COLO668 (cell line): ENCODE measurements at regions not wholly inside any gene's neighbourhood (a gene's known extent, or its start where the extent isn't known, plus 50 kb on each side); places are given as distances from the start of the nearest gene placed in this dataset.

Experiments used
- DNase-seq: peaks from one replicate; lab custom pipeline; 2025; ENCODE audit not compliant: unreplicated experiment; lab: John Stamatoyannopoulos, UW

GRCh38 chr2:146031158-146031557 is 1511.2 kb upstream of the ZEB2 start:
- no peak for DNase-seq

GRCh38 chr2:146027156-146027555 is 1507.2 kb upstream of the ZEB2 start:
- DNase-seq: no peak

GRCh38 chr2:146025519-146025918 is 1505.6 kb upstream of the ZEB2 start:
- no peak for DNase-seq

GRCh38 chr2:146024212-146024743 is 1504.4 kb upstream of the ZEB2 start:
- no peak for DNase-seq

- DNase-seq: no peak
Observed at GRCh38 chr2:146004462-146004861, 1484.5 kb upstream of the ZEB2 start.

GRCh38 chr2:146003337-146003736 is 1483.4 kb upstream of the ZEB2 start:
- DNase-seq: no peak

- no peak for DNase-seq
Observed at GRCh38 chr2:145994910-145995309, 1475.0 kb upstream of the ZEB2 start.

GRCh38 chr2:145992572-145992971 is 1472.7 kb upstream of the ZEB2 start:
- DNase-seq: no peak

GRCh38 chr2:145987793-145988192 is 1467.9 kb upstream of the ZEB2 start:
- DNase-seq: no peak

GRCh38 chr2:145985517-145985916 is 1465.6 kb upstream of the ZEB2 start:
- DNase-seq: no peak

- DNase-seq: no peak
Observed at GRCh38 chr2:145984580-145984979, 1464.7 kb upstream of the ZEB2 start.

GRCh38 chr2:145980318-145980717 is 1460.4 kb upstream of the ZEB2 start:
- DNase-seq: no peak

GRCh38 chr2:145975406-145975805 is 1455.5 kb upstream of the ZEB2 start:
- DNase-seq: no peak

- no peak for DNase-seq
Observed at GRCh38 chr2:145961846-145962245, 1441.9 kb upstream of the ZEB2 start.

GRCh38 chr2:145960479-145961163 is 1440.7 kb upstream of the ZEB2 start:
- no peak for DNase-seq

GRCh38 chr2:145958611-145959010 is 1438.7 kb upstream of the ZEB2 start:
- no peak for DNase-seq

GRCh38 chr2:145957929-145958328 is 1438.0 kb upstream of the ZEB2 start:
- DNase-seq: no peak

GRCh38 chr2:145939949-145940348 is 1420.0 kb upstream of the ZEB2 start:
- DNase-seq: no peak

GRCh38 chr2:145935016-145935415 is 1415.1 kb upstream of the ZEB2 start:
- DNase-seq: no peak

GRCh38 chr2:145931781-145932395 is 1412.0 kb upstream of the ZEB2 start:
- DNase-seq: no peak

- no peak for DNase-seq
Observed at GRCh38 chr2:145930318-145930717, 1410.4 kb upstream of the ZEB2 start.

GRCh38 chr2:145927131-145927950 is 1407.4 kb upstream of the ZEB2 start:
- no peak for DNase-seq
